Cardiac muscle cell (in vitro differentiated cells and primary cell): ENCODE measurements at regions not wholly inside any gene's neighbourhood (a gene's known extent, or its start where the extent isn't known, plus 50 kb on each side); places are given as distances from the start of the nearest gene placed in this dataset.

Source experiments
- DNase-seq, 2 donors: peaks; one replicate each; pipeline versions ENCODE4 v3.0.0 to v3.0.0-alpha.2; 2010 to 2017; ENCODE audit warnings: low read depth in 1 of 2, low spot score in 1 of 2
- H3K27ac ChIP-seq: fragments of 200-600 bp; sonication (generic); 2 replicates; pipeline ENCODE4 v1.5.1; 2016
- H3K27me3 ChIP-seq: fragments of 200-600 bp; sonication (generic); 2 replicates; pipeline ENCODE4 v1.6.0; 2016; ENCODE audit warnings: control low read depth
- H3K36me3 ChIP-seq: fragments of 200-600 bp; sonication (generic); 2 replicates; pipeline ENCODE4 v1.5.1; 2016; ENCODE audit warnings: control low read depth
- H3K4me1 ChIP-seq: fragments of 200-600 bp; sonication (generic); 2 replicates; pipeline ENCODE4 v1.8.1; 2017; ENCODE audit warnings: low read depth, mild to moderate bottlenecking, mixed run types
- H3K4me3 ChIP-seq: fragments of 200-600 bp; sonication (generic); 2 replicates; pipeline ENCODE4 v1.5.1; 2016; ENCODE audit warnings: mild to moderate bottlenecking
- H3K9me3 ChIP-seq: fragments of 200-600 bp; sonication (generic); 2 replicates; pipeline ENCODE4 v1.5.1; 2017; ENCODE audit warnings: low read depth, mild to moderate bottlenecking, control low read depth
- CTCF ChIP-seq: IDR thresholded peaks from 2 replicates; pipeline ENCODE4 v1.5.1; 2012; ENCODE audit warnings: low read depth, mild to moderate bottlenecking, low read length

- H3K27me3 ChIP-seq: no peaks in the 10 kb centered on the region
- TF ChIP-seq CTCF: no peak
- DNase-seq: no peak
- no peak overlapping the region for H3K27ac ChIP-seq
- H3K4me3 ChIP-seq: no peak overlapping the region
- no peaks in the 10 kb centered on the region for H3K36me3 ChIP-seq
- H3K4me1 ChIP-seq: no peaks in the 10 kb centered on the region
- H3K9me3 ChIP-seq: no peaks in the 10 kb centered on the region
Observed at GRCh38 chrX:132539611-132540010, 50.8 kb upstream of the MBNL3 start.
